ENCODE measurements at regions not wholly inside any gene's neighbourhood (a gene's known extent, or its start where the extent isn't known, plus 50 kb on each side); places are given as distances from the start of the nearest gene placed in this dataset.

DNA sequence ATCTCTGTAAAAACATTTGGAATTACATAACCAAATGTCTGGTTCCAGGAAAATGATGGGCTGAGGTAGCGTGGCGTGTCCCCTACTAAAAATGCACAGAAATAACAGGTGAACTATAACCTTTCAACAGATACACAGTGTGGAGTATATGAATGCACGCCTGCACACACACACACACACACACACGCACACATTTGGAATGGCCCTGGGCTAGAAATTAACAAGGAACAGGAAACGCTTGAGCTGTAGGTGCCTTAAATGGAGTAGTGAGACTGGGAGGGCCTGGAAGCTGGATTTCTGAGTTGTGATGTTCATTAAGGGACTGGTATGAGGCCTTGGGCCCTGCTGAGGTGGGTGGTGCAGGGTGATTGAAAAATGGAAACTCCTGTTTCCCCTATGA is 246.5 kb upstream of the C1orf174 start:
- Histone ChIP-seq H3K9me3 (no peaks in the 10 kb centered on the region), H3K4me1 (no peaks in the 10 kb centered on the region), H3K4me3 (no peak overlapping the region), H3K27me3 (peaks cover 0 to 27% (median 0%) of the 10 kb centered on the region in 4 donors), H3K27ac (replicated peaks in 1 of 4) (no peak overlapping the region), H3K36me3 (no peaks in the 10 kb centered on the region)
- 81% methylated on average over 5 of the region's 5 CpGs for WGBS
- intact Hi-C loops (cut with DNase I) = no loop called here
- TF ChIP-seq EP300 (IDR thresholded peaks at IDR 0.05) (no peak), POLR2AphosphoS5 (IDR thresholded peaks at IDR 0.05) (no peak), POLR2A (IDR thresholded peaks at IDR 0.05; ENCODE audit: low read depth) (no peak)
- TF ChIP-seq, protein P1, sequence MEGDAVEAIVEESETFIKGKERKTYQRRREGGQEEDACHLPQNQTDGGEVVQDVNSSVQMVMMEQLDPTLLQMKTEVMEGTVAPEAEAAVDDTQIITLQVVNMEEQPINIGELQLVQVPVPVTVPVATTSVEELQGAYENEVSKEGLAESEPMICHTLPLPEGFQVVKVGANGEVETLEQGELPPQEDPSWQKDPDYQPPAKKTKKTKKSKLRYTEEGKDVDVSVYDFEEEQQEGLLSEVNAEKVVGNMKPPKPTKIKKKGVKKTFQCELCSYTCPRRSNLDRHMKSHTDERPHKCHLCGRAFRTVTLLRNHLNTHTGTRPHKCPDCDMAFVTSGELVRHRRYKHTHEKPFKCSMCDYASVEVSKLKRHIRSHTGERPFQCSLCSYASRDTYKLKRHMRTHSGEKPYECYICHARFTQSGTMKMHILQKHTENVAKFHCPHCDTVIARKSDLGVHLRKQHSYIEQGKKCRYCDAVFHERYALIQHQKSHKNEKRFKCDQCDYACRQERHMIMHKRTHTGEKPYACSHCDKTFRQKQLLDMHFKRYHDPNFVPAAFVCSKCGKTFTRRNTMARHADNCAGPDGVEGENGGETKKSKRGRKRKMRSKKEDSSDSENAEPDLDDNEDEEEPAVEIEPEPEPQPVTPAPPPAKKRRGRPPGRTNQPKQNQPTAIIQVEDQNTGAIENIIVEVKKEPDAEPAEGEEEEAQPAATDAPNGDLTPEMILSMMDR (IDR thresholded peaks at IDR 0.05) = no peak
- DNase-seq (ENCODE audit: extremely low spot score) = no peak

DNA sequence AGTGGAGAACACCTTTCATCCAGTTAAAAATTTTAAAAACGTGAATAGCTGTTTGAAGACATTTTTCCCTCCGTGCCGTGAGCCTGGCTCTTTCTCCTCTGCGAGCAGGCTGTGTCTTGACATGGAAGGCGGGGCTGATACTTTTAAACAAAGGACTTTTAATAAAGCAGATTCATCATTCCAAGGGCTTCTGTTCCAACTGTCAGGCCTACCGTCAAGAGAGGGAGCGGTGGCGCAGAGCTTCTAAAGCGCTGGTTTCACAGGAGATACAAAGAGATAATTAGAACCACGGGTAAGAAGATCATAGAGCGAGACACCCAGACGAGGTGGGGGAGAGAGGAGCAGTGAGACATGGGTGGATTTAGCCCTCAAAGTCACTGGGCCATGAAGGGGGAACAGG is 247.4 kb upstream of the C1orf174 start:
- no peak for TF ChIP-seq EP300 (IDR thresholded peaks at IDR 0.05)
- TF ChIP-seq, protein P1 (IDR thresholded peaks at IDR 0.05) = no peak
- no peak for TF ChIP-seq POLR2AphosphoS5 (IDR thresholded peaks at IDR 0.05)
- TF ChIP-seq POLR2A (IDR thresholded peaks at IDR 0.05; ENCODE audit: low read depth) = no peak
- H3K4me1 ChIP-seq = no peaks in the 10 kb centered on the region
- no peaks in the 10 kb centered on the region for H3K9me3 ChIP-seq
- H3K4me3 ChIP-seq = no peak overlapping the region
- H3K27ac ChIP-seq (replicated peaks in 1 of 4) = no peak overlapping the region
- no peaks in the 10 kb centered on the region for H3K36me3 ChIP-seq
- intact Hi-C loops (cut with DNase I) = no loop called here
- peaks cover 0 to 18% (median 0%) of the 10 kb centered on the region in 4 donors for H3K27me3 ChIP-seq
- DNase-seq (ENCODE audit: extremely low spot score) = no peak
- 52% methylated on average over 12 of the region's 12 CpGs for WGBS

DNA sequence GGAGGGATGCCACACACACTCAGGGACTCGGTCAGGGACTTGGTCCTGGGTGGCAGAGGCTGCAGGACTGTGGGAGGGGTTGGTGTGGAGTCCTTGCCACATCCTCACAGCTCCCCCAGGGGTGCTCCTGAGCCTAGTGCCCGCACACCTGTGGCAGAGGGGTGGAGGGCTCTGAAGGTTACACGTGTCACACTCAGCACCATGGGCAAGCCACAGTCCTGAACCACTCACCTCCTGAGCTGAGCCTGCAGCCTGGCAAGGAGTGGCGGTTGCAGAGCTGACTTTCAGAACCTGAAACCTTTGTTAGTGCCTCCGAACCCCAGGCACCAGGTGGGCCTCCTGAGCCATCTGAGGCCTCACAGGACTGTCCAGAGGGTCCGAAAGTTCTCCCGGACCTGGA is 249.2 kb upstream of the C1orf174 start:
- 84% methylated on average over 6 of the region's 7 CpGs for WGBS
- Histone ChIP-seq H3K9me3 (no peaks in the 10 kb centered on the region), H3K36me3 (no peaks in the 10 kb centered on the region), H3K27ac (replicated peaks in 1 of 4) (no peak overlapping the region), H3K4me3 (no peak overlapping the region), H3K4me1 (no peaks in the 10 kb centered on the region), H3K27me3 (peaks cover 0 to 27% (median 0%) of the 10 kb centered on the region in 4 donors)
- TF ChIP-seq POLR2AphosphoS5 (IDR thresholded peaks at IDR 0.05) = no peak
- intact Hi-C loops (cut with DNase I) = no loop called here
- no peak for DNase-seq (ENCODE audit: extremely low spot score)

DNA sequence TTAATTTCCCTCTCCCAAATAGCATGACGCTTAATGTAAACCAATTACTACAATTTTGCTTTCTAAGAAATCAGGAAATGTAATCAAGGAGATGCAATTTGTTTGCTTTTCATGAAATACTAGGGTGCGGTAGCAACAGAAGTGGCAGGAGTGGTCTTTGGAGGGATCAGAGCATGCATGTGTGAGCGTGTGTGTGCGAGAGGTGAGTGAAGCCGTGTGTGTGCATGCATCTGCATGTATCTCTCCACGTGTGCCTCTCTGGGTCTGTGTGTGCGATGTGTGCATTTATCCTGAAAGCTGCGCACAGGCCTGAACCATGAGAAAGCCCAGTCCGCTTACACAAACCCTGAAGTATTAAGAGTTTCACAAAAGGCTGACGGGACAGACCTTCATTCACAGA is 249.8 kb upstream of the C1orf174 start:
- 91% methylated on average over 7 of the region's 10 CpGs for WGBS
- no peaks in the 10 kb centered on the region for H3K4me1 ChIP-seq
- intact Hi-C loops (cut with DNase I) = no loop called here
- no peaks in the 10 kb centered on the region for H3K9me3 ChIP-seq
- no peaks in the 10 kb centered on the region for H3K36me3 ChIP-seq
- DNase-seq (ENCODE audit: extremely low spot score) = no peak
- peaks cover 0 to 27% (median 0%) of the 10 kb centered on the region in 4 donors for H3K27me3 ChIP-seq
- H3K27ac ChIP-seq (replicated peaks in 1 of 4) = no peak overlapping the region
- TF ChIP-seq EP300 (IDR thresholded peaks at IDR 0.05) (no peak), POLR2AphosphoS5 (IDR thresholded peaks at IDR 0.05) (no peak), POLR2A (IDR thresholded peaks at IDR 0.05; ENCODE audit: low read depth) (no peak)
- TF ChIP-seq, protein P1 (IDR thresholded peaks at IDR 0.05) = no peak
- no peak overlapping the region for H3K4me3 ChIP-seq

DNA sequence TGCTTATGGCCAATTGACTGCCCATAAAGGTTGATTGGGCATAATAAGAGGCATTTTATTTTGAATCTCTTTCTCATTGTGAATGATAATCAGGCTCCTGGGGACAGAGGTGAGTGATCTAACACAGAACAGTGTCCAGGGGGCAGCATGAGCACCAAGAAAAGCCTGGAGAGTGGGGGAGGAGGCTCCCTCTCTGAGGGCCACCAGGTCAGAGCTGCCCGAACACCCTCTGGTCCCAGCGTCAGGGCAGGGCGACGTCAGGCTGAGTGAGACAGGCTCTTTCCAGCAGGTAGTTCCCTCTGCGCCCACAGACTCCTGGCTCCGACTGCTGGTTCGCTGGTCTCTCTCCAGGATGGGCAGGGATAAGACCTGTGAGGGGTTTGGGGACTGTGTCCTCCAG is 250.2 kb upstream of the C1orf174 start:
- no peak for DNase-seq (ENCODE audit: extremely low spot score)

More for the DNA sequence above, 250.2 kb upstream of the C1orf174 start:
- no peaks in the 10 kb centered on the region for H3K4me1 ChIP-seq
- peaks cover 0 to 27% (median 0%) of the 10 kb centered on the region in 4 donors for H3K27me3 ChIP-seq
- H3K27ac ChIP-seq (replicated peaks in 1 of 4) = no peak overlapping the region
- intact Hi-C loops (cut with DNase I) = no loop called here
- H3K36me3 ChIP-seq = no peaks in the 10 kb centered on the region
- H3K4me3 ChIP-seq = no peak overlapping the region
- H3K9me3 ChIP-seq = no peaks in the 10 kb centered on the region
- TF ChIP-seq, protein P1 (IDR thresholded peaks at IDR 0.05) = no peak
- TF ChIP-seq POLR2AphosphoS5 (IDR thresholded peaks at IDR 0.05) (no peak), EP300 (IDR thresholded peaks at IDR 0.05) (no peak), POLR2A (IDR thresholded peaks at IDR 0.05; ENCODE audit: low read depth) (no peak)
- WGBS = 34% methylated on average over 3 of the region's 7 CpGs
